Trophoblast cell (in vitro differentiated cells and primary cell): ENCODE measurements at regions not wholly inside any gene's neighbourhood (a gene's known extent, or its start where the extent isn't known, plus 50 kb on each side); places are given as distances from the start of the nearest gene placed in this dataset.

Source experiments
- DNase-seq, 2 donors: peaks; one replicate each; pipeline ENCODE4 v3.0.0-alpha.2; 2016
- H2AFZ ChIP-seq: 2 replicates; pipeline ENCODE4 v1.6.1; 2013; ENCODE audit warnings: low read length, moderate library complexity, mild to moderate bottlenecking; ENCODE audit not compliant: insufficient read depth, poor library complexity
- H2AK5ac ChIP-seq: 2 replicates; pipeline ENCODE4 v1.6.1; 2013; ENCODE audit warnings: mild to moderate bottlenecking, low read length
- H2BK120ac ChIP-seq: 2 replicates; pipeline ENCODE4 v1.6.1; 2013; ENCODE audit warnings: low read length, mild to moderate bottlenecking, moderate library complexity; ENCODE audit not compliant: insufficient read depth, poor library complexity
- H2BK12ac ChIP-seq: 2 replicates; pipeline ENCODE4 v1.6.1; 2013; ENCODE audit warnings: mild to moderate bottlenecking, low read length, moderate library complexity
- H2BK5ac ChIP-seq: 2 replicates; pipeline ENCODE4 v1.6.1; 2013; ENCODE audit warnings: low read length, low read depth, moderate library complexity, mild to moderate bottlenecking; ENCODE audit not compliant: poor library complexity
- H3K14ac ChIP-seq: 2 replicates; pipeline ENCODE4 v1.6.1; 2013; ENCODE audit warnings: mild to moderate bottlenecking, low read length
- H3K18ac ChIP-seq: 2 replicates; pipeline ENCODE4 v1.6.1; 2013; ENCODE audit warnings: mild to moderate bottlenecking, low read length
- H3K23ac ChIP-seq: 2 replicates; pipeline ENCODE4 v1.6.1; 2013; ENCODE audit warnings: low read length
- H3K27ac ChIP-seq: 2 replicates; pipeline ENCODE4 v1.5.1; 2013; ENCODE audit warnings: low read depth, mild to moderate bottlenecking, inconsistent platforms, low read length, moderate library complexity
- H3K27me3 ChIP-seq: 2 replicates; pipeline ENCODE4 v1.6.1; 2013; ENCODE audit warnings: inconsistent platforms, mild to moderate bottlenecking, low read length, moderate library complexity; ENCODE audit not compliant: insufficient read depth
- H3K36me3 ChIP-seq, 2 experiments: 1 replicate in 1 of 2; 2 replicates in 1 of 2; pipeline ENCODE4 v1.6.1; 2013; ENCODE audit warnings: low read length in 2 of 2, mild to moderate bottlenecking in 2 of 2, moderate library complexity in 1 of 2; ENCODE audit not compliant: insufficient read depth in 2 of 2, control insufficient read depth in 1 of 2
- H3K4ac ChIP-seq: 2 replicates; pipeline ENCODE4 v1.6.1; 2013; ENCODE audit warnings: low read depth, mild to moderate bottlenecking, low read length, moderate library complexity
- H3K4me1 ChIP-seq, 2 experiments: 1 replicate in 1 of 2; 2 replicates in 1 of 2; pipeline ENCODE4 v1.6.1; 2013; ENCODE audit warnings: low read length in 2 of 2, mild to moderate bottlenecking in 2 of 2, moderate library complexity in 1 of 2; ENCODE audit not compliant: insufficient read depth in 2 of 2, control insufficient read depth in 1 of 2
- H3K4me2 ChIP-seq: 2 replicates; pipeline ENCODE4 v1.6.1; 2013; ENCODE audit warnings: inconsistent platforms, mild to moderate bottlenecking, low read length, moderate library complexity
- H3K4me3 ChIP-seq: 2 replicates; pipeline ENCODE4 v1.5.1; 2013; ENCODE audit warnings: mild to moderate bottlenecking, low read depth, low read length, inconsistent platforms
- H3K79me1 ChIP-seq: one replicate; pipeline ENCODE4 v1.6.1; 2013; ENCODE audit warnings: low read length
- H3K79me2 ChIP-seq: 2 replicates; pipeline ENCODE4 v1.6.1; 2013; ENCODE audit warnings: low read length, mild to moderate bottlenecking; ENCODE audit not compliant: control insufficient read depth, insufficient read depth, poor library complexity
- H3K9ac ChIP-seq: 2 replicates; pipeline ENCODE4 v1.6.1; 2013; ENCODE audit warnings: mild to moderate bottlenecking, low read length
- H3K9me3 ChIP-seq: 2 replicates; pipeline ENCODE4 v1.6.1; 2013; ENCODE audit warnings: low read depth, mild to moderate bottlenecking, control low read depth, inconsistent platforms, low read length; ENCODE audit not compliant: insufficient read depth
- H4K12ac ChIP-seq: 2 replicates; pipeline ENCODE4 v1.6.1; 2013; ENCODE audit warnings: low read depth, mild to moderate bottlenecking, low read length, moderate library complexity
- H4K8ac ChIP-seq: 2 replicates; pipeline ENCODE4 v1.6.1; 2013; ENCODE audit warnings: low read depth, mild to moderate bottlenecking, low read length, moderate library complexity
- H4K91ac ChIP-seq: one replicate; pipeline ENCODE4 v1.6.1; 2013; ENCODE audit warnings: low read depth, mild to moderate bottlenecking, low read length, moderate library complexity
- WGBS: extraction: QIAGEN DNeasy Blood & Tissue Kit; methylation state at CpG from one replicate; pipeline ENCODE4 v1.1.7; 2013; ENCODE audit warnings: missing lambda C conversion rate; ENCODE audit not compliant: insufficient read length, insufficient coverage; ENCODE audit errors: extremely low coverage; 5-methylcytosine and 5-hydroxymethylcytosine counted together

- H3K4me3 ChIP-seq, result no peak overlapping the region
Observed at GRCh38 chr5:117203584-117203983, 629.0 kb upstream of the SEMA6A start.

DNA sequence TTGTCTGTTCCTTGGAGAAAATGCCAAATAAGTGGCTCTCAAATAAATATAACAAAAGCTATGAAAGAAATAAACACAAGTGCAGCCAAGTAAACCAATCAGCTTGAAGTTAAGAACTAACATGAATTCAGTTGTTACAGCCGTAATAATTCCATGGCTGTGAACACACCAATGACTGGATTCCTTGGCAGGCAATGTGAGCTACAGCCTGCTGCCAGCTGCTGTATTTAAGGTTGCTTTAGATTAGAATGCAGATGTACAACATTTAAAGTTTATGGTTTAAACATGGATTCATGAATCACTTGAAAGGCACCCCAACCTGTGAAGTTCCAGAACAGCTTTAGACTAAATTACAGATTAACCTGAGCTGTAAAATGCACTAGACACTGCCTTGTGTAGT lies 626.4 kb upstream of the SEMA6A start:
- no peak for DNase-seq
- H3K27ac ChIP-seq, result no peak overlapping the region
- H2AFZ ChIP-seq, result no peak overlapping the region
- no peaks in the 10 kb centered on the region for H3K79me1 ChIP-seq
- H4K91ac ChIP-seq, result no peak overlapping the region
- no CpG with 5 or more reads among the region's 1 CpG for WGBS
- no peak overlapping the region for H2AK5ac ChIP-seq
- H3K18ac ChIP-seq, result no peak overlapping the region
- no peak overlapping the region for H3K4ac ChIP-seq
- H3K27me3 ChIP-seq, result no peaks in the 10 kb centered on the region
- no peak overlapping the region for H3K9ac ChIP-seq
- H3K4me3 ChIP-seq, result no peak overlapping the region
- no peak overlapping the region for H4K12ac ChIP-seq
- H3K14ac ChIP-seq, result no peak overlapping the region
- H4K8ac ChIP-seq, result no peak overlapping the region
- no peak overlapping the region for H2BK12ac ChIP-seq
- H3K4me2 ChIP-seq, result no peak overlapping the region
- H3K36me3 ChIP-seq, result no peaks in the 10 kb centered on the region
- H3K23ac ChIP-seq, result no peak overlapping the region
- no peaks in the 10 kb centered on the region for H3K9me3 ChIP-seq
- no peaks in the 10 kb centered on the region for H3K4me1 ChIP-seq
- no peaks in the 10 kb centered on the region for H3K79me2 ChIP-seq
- no peak overlapping the region for H2BK5ac ChIP-seq
- no peak overlapping the region for H2BK120ac ChIP-seq

More at GRCh38 chr5:117203584-117203983, 629.0 kb upstream of the SEMA6A start:
- no CpG with 5 or more reads among the region's 2 CpGs for WGBS
- no peak overlapping the region for H4K91ac ChIP-seq
- no peak overlapping the region for H3K27ac ChIP-seq
- no peaks in the 10 kb centered on the region for H3K79me2 ChIP-seq
- no peaks in the 10 kb centered on the region for H3K79me1 ChIP-seq
- H3K4me1 ChIP-seq, result no peaks in the 10 kb centered on the region
- no peak for DNase-seq
- no peak overlapping the region for H3K14ac ChIP-seq
- H3K36me3 ChIP-seq, result no peaks in the 10 kb centered on the region
- no peak overlapping the region for H4K8ac ChIP-seq
- H2AFZ ChIP-seq, result no peak overlapping the region
- H2AK5ac ChIP-seq, result no peak overlapping the region
- H2BK120ac ChIP-seq, result no peak overlapping the region
- H3K4me2 ChIP-seq, result no peak overlapping the region
- H3K4ac ChIP-seq, result no peak overlapping the region
- no peaks in the 10 kb centered on the region for H3K27me3 ChIP-seq
- no peak overlapping the region for H2BK12ac ChIP-seq
- H3K18ac ChIP-seq, result no peak overlapping the region
- no peak overlapping the region for H3K9ac ChIP-seq
- H3K23ac ChIP-seq, result no peak overlapping the region
- H2BK5ac ChIP-seq, result no peak overlapping the region
- no peak overlapping the region for H4K12ac ChIP-seq
- H3K9me3 ChIP-seq, result no peaks in the 10 kb centered on the region

DNA sequence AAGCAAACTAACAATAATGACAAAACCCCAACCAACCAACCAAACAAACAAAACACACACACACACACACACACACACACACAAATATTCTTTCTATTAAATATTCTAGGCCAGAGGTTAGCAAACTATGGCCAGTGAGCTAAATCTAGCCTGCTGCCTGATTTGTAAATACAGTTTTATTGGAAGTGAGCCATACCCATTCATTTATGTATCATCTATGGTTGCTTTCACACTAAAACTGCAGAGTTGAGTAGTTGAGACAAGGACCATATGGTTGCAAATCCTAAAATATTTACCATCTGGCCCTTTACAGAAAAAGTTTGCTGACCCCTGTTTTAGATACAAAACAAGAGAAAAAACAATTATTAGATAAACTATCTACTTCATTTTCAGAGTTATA lies 620.5 kb upstream of the SEMA6A start:
- DNase-seq, result no peak
- Histone ChIP-seq H4K8ac (no peak overlapping the region), H3K27me3 (no peaks in the 10 kb centered on the region), H3K9me3 (no peaks in the 10 kb centered on the region), H3K79me2 (no peaks in the 10 kb centered on the region), H3K4me2 (no peak overlapping the region), H3K14ac (no peak overlapping the region), H2AFZ (no peak overlapping the region), H2BK5ac (no peak overlapping the region), H3K4ac (no peak overlapping the region), H3K36me3 (no peaks in the 10 kb centered on the region), H4K91ac (no peak overlapping the region), H3K9ac (no peak overlapping the region), H3K18ac (no peak overlapping the region), H3K27ac (no peak overlapping the region), H2AK5ac (no peak overlapping the region), H3K4me1 (no peaks in the 10 kb centered on the region), H3K23ac (no peak overlapping the region), H2BK12ac (no peak overlapping the region), H3K4me3 (no peak overlapping the region), H3K79me1 (no peaks in the 10 kb centered on the region), H4K12ac (no peak overlapping the region), H2BK120ac (no peak overlapping the region)

DNA sequence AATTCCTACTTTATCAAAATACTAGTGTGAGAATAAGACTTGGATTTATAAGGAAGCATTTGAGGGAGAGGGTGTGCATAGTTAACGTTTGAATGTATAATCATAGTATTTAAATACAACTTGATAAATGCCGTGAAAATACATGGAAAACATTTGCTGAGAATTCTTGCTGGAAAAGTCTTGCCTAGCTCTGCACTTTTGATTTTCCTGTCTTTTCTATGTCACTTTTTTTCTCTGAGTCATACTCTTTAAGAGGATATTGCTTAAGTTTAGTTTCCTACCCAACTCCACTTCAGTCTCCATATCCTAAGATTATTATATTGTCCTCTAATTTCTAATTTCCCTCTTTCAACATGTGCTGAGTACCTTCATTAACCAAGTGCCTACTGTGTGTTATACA lies 616.6 kb upstream of the SEMA6A start:
- no peaks in the 10 kb centered on the region for H3K4me1 ChIP-seq
- no peak overlapping the region for H4K91ac ChIP-seq
- no peak overlapping the region for H2BK12ac ChIP-seq
- H3K36me3 ChIP-seq, result no peaks in the 10 kb centered on the region
- no peak overlapping the region for H4K12ac ChIP-seq
- H3K27me3 ChIP-seq, result no peaks in the 10 kb centered on the region
- H3K14ac ChIP-seq, result no peak overlapping the region
- no peak overlapping the region for H3K23ac ChIP-seq
- no peaks in the 10 kb centered on the region for H3K79me1 ChIP-seq
- no peak overlapping the region for H3K4ac ChIP-seq
- H2BK5ac ChIP-seq, result no peak overlapping the region
- H3K79me2 ChIP-seq, result no peaks in the 10 kb centered on the region
- H3K18ac ChIP-seq, result no peak overlapping the region
- no peak overlapping the region for H2BK120ac ChIP-seq
- no peak overlapping the region for H2AFZ ChIP-seq
- no peak overlapping the region for H2AK5ac ChIP-seq
- H3K9me3 ChIP-seq, result no peaks in the 10 kb centered on the region
- no peak overlapping the region for H3K9ac ChIP-seq
- no peak overlapping the region for H4K8ac ChIP-seq
- no CpG with 5 or more reads among the region's 2 CpGs for WGBS
- H3K4me3 ChIP-seq, result no peak overlapping the region
- no peak overlapping the region for H3K4me2 ChIP-seq
- no peak overlapping the region for H3K27ac ChIP-seq
- no peak for DNase-seq
